GM12865 (cell line): ENCODE measurements at regions not wholly inside any gene's neighbourhood (a gene's known extent, or its start where the extent isn't known, plus 50 kb on each side); places are given as distances from the start of the nearest gene placed in this dataset.
"Not testable (repeated sequence)": the region's sequence is repeated elsewhere in the genome, so short reads cannot be mapped to it uniquely, and the experiment has no call there.

Experiments
- DNase-seq: peaks from one replicate; pipeline ENCODE4 v3.0.0; 2010; ENCODE audit warnings: low read depth
- H3K4me3 ChIP-seq: 2 replicates; pipeline ENCODE4 v1.5.1; 2011; ENCODE audit warnings: mild to moderate bottlenecking, low read depth, low read length, control low read depth
- CTCF ChIP-seq: IDR thresholded peaks from 2 replicates; pipeline ENCODE4 v1.5.1; 2011; ENCODE audit warnings: low read length, control low read depth, low read depth, inconsistent platforms; ENCODE audit not compliant: insufficient read depth; ENCODE audit errors: missing control alignments

- TF ChIP-seq CTCF = no peak
- DNase-seq = no peak
- no peak overlapping the region for H3K4me3 ChIP-seq
Measured at GRCh38 chr5:85651731-85652130, 966.0 kb upstream of the COX7C start.

GRCh38 chr5:85654144-85654543 is 963.6 kb upstream of the COX7C start:
- not testable (repeated sequence) for H3K4me3 ChIP-seq, DNase-seq

- DNase-seq = no peak
- TF ChIP-seq CTCF = no peak
- no peak overlapping the region for H3K4me3 ChIP-seq
Measured at GRCh38 chr5:85656050-85656449, 961.7 kb upstream of the COX7C start.

GRCh38 chr5:85657328-85657727 is 960.4 kb upstream of the COX7C start:
- DNase-seq, H3K4me3 ChIP-seq: not testable (repeated sequence)

- not testable (repeated sequence) for DNase-seq, H3K4me3 ChIP-seq
Measured at GRCh38 chr5:85662969-85663707, 954.6 kb upstream of the COX7C start.

GRCh38 chr5:85663708-85664031 is 954.1 kb upstream of the COX7C start:
- no peak for TF ChIP-seq CTCF
- DNase-seq = no peak
- H3K4me3 ChIP-seq = no peak overlapping the region

GRCh38 chr5:85670417-85670816 is 947.3 kb upstream of the COX7C start:
- no peak overlapping the region for H3K4me3 ChIP-seq
- no peak for TF ChIP-seq CTCF

GRCh38 chr5:85671223-85671970 is 946.3 kb upstream of the COX7C start:
- TF ChIP-seq CTCF = no peak
- DNase-seq = no peak
- no peak overlapping the region for H3K4me3 ChIP-seq

More at GRCh38 chr5:85670417-85670816, 947.3 kb upstream of the COX7C start:
- DNase-seq = no peak
